HEK293 (cell line): ENCODE measurements at regions not wholly inside any gene's neighbourhood (a gene's known extent, or its start where the extent isn't known, plus 50 kb on each side); places are given as distances from the start of the nearest gene placed in this dataset.
"Not testable (repeated sequence)": the region's sequence is repeated elsewhere in the genome, so short reads cannot be mapped to it uniquely, and the experiment has no call there.

Source experiments
- HIC1 ChIP-seq: fragments of 450-650 bp; formaldehyde crosslinking; IDR thresholded peaks from 2 replicates; pipeline ENCODE4 v1.5.1; 2016; ENCODE audit warnings: missing biosample characterization, missing genetic modification characterization
- OVOL3 ChIP-seq: fragments of 450-650 bp; formaldehyde crosslinking; IDR thresholded peaks from 2 replicates; pipeline ENCODE4 v1.5.1; 2016; ENCODE audit warnings: missing biosample characterization, missing genetic modification characterization
- SP2 ChIP-seq: fragments of 450-650 bp; formaldehyde crosslinking; IDR thresholded peaks from 2 replicates; pipeline ENCODE4 v1.5.1; 2016; ENCODE audit warnings: missing biosample characterization, missing genetic modification characterization
- ZNF366 ChIP-seq: fragments of 450-650 bp; formaldehyde crosslinking; conservative IDR thresholded peaks from 2 replicates; pipeline ENCODE4 v1.5.1; 2016; ENCODE audit warnings: missing biosample characterization, missing genetic modification characterization
- ZNF610 ChIP-seq: fragments of 450-650 bp; formaldehyde crosslinking; IDR thresholded peaks from 2 replicates; pipeline ENCODE4 v1.5.1; 2016; ENCODE audit warnings: missing biosample characterization, missing genetic modification characterization, borderline replicate concordance
- ZNF768 ChIP-seq: fragments of 450-650 bp; formaldehyde crosslinking; IDR thresholded peaks from 2 replicates; pipeline ENCODE4 v1.5.1; 2018; ENCODE audit warnings: missing biosample characterization, mild to moderate bottlenecking, missing genetic modification characterization
- TF ChIP-seq, protein P1 (sequence below): fragments of 450-650 bp; formaldehyde crosslinking; IDR thresholded peaks from 2 replicates; pipeline ENCODE4 v1.5.1; 2016; ENCODE audit warnings: missing biosample characterization, missing genetic modification characterization
- TF ChIP-seq, protein P2 (sequence below): fragments of 450-650 bp; formaldehyde crosslinking; optimal IDR thresholded peaks from 2 replicates; pipeline ENCODE3; 2016; ENCODE audit warnings: missing biosample characterization, mild to moderate bottlenecking, missing genetic modification characterization

DNA sequence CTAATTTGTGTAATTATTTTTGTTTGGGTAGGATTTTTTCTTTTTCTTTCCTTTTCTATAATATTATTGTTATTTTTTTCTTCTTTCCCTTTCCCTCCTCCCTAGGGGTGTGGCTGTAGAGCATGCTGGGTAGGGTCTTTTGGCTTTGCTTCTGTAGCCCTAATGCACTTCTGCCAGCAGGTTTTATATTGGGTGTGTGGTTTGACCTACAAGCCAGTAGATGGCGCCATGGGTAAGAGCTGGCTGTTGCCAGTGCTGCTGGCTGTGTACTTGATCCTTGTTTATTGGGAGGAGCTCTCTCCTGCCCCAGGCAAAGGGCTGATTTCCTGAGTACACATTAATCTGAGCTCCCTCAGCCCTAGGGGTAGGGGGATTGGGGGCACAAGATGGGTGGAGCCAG is 67.7 kb upstream of the PARP4 start:
- TF ChIP-seq, protein P1, sequence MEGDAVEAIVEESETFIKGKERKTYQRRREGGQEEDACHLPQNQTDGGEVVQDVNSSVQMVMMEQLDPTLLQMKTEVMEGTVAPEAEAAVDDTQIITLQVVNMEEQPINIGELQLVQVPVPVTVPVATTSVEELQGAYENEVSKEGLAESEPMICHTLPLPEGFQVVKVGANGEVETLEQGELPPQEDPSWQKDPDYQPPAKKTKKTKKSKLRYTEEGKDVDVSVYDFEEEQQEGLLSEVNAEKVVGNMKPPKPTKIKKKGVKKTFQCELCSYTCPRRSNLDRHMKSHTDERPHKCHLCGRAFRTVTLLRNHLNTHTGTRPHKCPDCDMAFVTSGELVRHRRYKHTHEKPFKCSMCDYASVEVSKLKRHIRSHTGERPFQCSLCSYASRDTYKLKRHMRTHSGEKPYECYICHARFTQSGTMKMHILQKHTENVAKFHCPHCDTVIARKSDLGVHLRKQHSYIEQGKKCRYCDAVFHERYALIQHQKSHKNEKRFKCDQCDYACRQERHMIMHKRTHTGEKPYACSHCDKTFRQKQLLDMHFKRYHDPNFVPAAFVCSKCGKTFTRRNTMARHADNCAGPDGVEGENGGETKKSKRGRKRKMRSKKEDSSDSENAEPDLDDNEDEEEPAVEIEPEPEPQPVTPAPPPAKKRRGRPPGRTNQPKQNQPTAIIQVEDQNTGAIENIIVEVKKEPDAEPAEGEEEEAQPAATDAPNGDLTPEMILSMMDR (tag by site-specific recombination), result not testable (repeated sequence)
- not testable (repeated sequence) for TF ChIP-seq ZNF366 (tag by site-specific recombination); HIC1 (tag by site-specific recombination); ZNF610 (tag by site-specific recombination); ZNF768 (tag by site-specific recombination); SP2; OVOL3
- TF ChIP-seq, protein P2, sequence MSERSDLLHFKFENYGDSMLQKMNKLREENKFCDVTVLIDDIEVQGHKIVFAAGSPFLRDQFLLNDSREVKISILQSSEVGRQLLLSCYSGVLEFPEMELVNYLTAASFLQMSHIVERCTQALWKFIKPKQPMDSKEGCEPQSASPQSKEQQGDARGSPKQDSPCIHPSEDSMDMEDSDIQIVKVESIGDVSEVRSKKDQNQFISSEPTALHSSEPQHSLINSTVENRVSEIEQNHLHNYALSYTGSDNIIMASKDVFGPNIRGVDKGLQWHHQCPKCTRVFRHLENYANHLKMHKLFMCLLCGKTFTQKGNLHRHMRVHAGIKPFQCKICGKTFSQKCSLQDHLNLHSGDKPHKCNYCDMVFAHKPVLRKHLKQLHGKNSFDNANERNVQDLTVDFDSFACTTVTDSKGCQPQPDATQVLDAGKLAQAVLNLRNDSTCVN (tag by site-specific recombination), result not testable (repeated sequence)
